PC-3 (cell line): ENCODE measurements at regions not wholly inside any gene's neighbourhood (a gene's known extent, or its start where the extent isn't known, plus 50 kb on each side); places are given as distances from the start of the nearest gene placed in this dataset.

ENCODE experiments used
- ATAC-seq: fragments of 200-7000 bp; cut with Tn5 transposase; 2 replicates; pipeline ENCODE4 v1.9.1; 2020; ENCODE audit warnings: mild to moderate bottlenecking, moderate library complexity
- BruUV-seq: library from RNA; stranded (reverse); fragments of 400-500 nt; replicated peaks from 2 replicates; lab custom pipeline; 2021; lab: Mats Ljungman, UMichigan
- CTCF ChIA-PET: fragments of 300-600 bp; sonication (Branson Sonifier 250); formaldehyde crosslinking; loops from one replicate; lab custom pipeline; 2022; ENCODE audit warnings: antibody characterized with exemption; lab: Charles Lee
- POLR2A ChIA-PET: fragments of 300-600 bp; sonication (Branson Sonifier 250); formaldehyde crosslinking; loops from one replicate; lab custom pipeline; 2022; ENCODE audit warnings: antibody characterized with exemption; ENCODE audit not compliant: unreplicated experiment; lab: Charles Lee
- DNase-seq: peaks from one replicate; pipeline ENCODE4 v3.0.0-alpha.2; 2015
- H2AFZ ChIP-seq: fragments of 300-600 bp; sonication (generic); 2 replicates; pipeline ENCODE4 v1.6.0; 2016; ENCODE audit warnings: antibody characterized with exemption, low read length
- H3F3A ChIP-seq: fragments of 300-600 bp; sonication (generic); one replicate; pipeline ENCODE4 v1.6.0; 2017; ENCODE audit warnings: antibody characterized with exemption, low read length, control low read depth, mild to moderate bottlenecking; ENCODE audit not compliant: unreplicated experiment
- H3K27ac ChIP-seq: fragments of 300-600 bp; sonication (generic); 2 replicates; pipeline ENCODE4 v1.5.1; 2016; ENCODE audit warnings: mild to moderate bottlenecking, low read length
- H3K27me3 ChIP-seq: fragments of 300-600 bp; sonication (generic); 2 replicates; pipeline ENCODE4 v1.6.1; 2016; ENCODE audit warnings: low read length, mixed read lengths
- H3K36me3 ChIP-seq: fragments of 300-600 bp; sonication (generic); 2 replicates; pipeline ENCODE4 v1.6.1; 2016; ENCODE audit warnings: low read depth, mixed run types, low read length, mixed read lengths
- H3K4me1 ChIP-seq: fragments of 300-600 bp; sonication (generic); 2 replicates; pipeline ENCODE4 v1.5.1; 2016; ENCODE audit warnings: low read length; ENCODE audit not compliant: insufficient read depth
- H3K4me2 ChIP-seq: fragments of 300-600 bp; sonication (generic); 2 replicates; pipeline ENCODE4 v1.6.0; 2016; ENCODE audit warnings: low read length
- H3K4me3 ChIP-seq: fragments of 300-600 bp; sonication (generic); 2 replicates; pipeline ENCODE4 v1.5.1; 2016; ENCODE audit warnings: mild to moderate bottlenecking, low read length, mixed read lengths
- H3K79me2 ChIP-seq: fragments of 300-600 bp; sonication (generic); 2 replicates; pipeline ENCODE4 v1.6.1; 2017; ENCODE audit warnings: low read length, mixed read lengths
- H3K9ac ChIP-seq: fragments of 300-600 bp; sonication (generic); 2 replicates; pipeline ENCODE4 v1.6.0; 2016; ENCODE audit warnings: mild to moderate bottlenecking, low read length
- H3K9me2 ChIP-seq: fragments of 300-600 bp; sonication (generic); replicated peaks from 2 replicates; pipeline ENCODE4 v1.6.1; 2016; ENCODE audit warnings: mixed run types, low read length, mixed read lengths
- H3K9me3 ChIP-seq: fragments of 300-600 bp; sonication (generic); 2 replicates; pipeline ENCODE4 v1.6.1; 2016; ENCODE audit warnings: low read length, mixed read lengths
- H4K20me1 ChIP-seq: fragments of 300-600 bp; sonication (generic); 2 replicates; pipeline ENCODE4 v1.6.1; 2016; ENCODE audit warnings: low read length, mixed read lengths
- CTCF ChIP-seq: fragments of 300-600 bp; sonication (generic); conservative IDR thresholded peaks from 2 replicates; pipeline ENCODE4 v1.5.1; 2017; ENCODE audit warnings: antibody characterized with exemption, low read depth, mild to moderate bottlenecking, low read length
- EZH2 ChIP-seq: fragments of 300-600 bp; sonication (generic); IDR thresholded peaks from one replicate; pipeline ENCODE4 v1.6.1; 2017; ENCODE audit warnings: antibody characterized with exemption, mild to moderate bottlenecking, low read length; ENCODE audit not compliant: unreplicated experiment
- EZH2phosphoT487 ChIP-seq: fragments of 300-600 bp; sonication (generic); IDR thresholded peaks from 2 replicates; pipeline ENCODE4 v1.6.1; 2018; ENCODE audit warnings: mild to moderate bottlenecking, antibody characterized with exemption, low read length, borderline replicate concordance
- intact Hi-C: fragments of 100-400 bp; cut with micrococcal nuclease; formaldehyde crosslinking; loops from 2 replicates; pipeline ENCODE4 v1.9.0; 2023

- Histone ChIP-seq H2AFZ (no peak overlapping the region), H3K27ac (no peak overlapping the region), H3K4me2 (no peak overlapping the region), H3K4me3 (no peak overlapping the region), H3K4me1 (peaks cover 12% of the 10 kb centered on the region), H3K9me3 (no peaks in the 10 kb centered on the region), H3K79me2 (no peaks in the 10 kb centered on the region), H3K27me3 (no peaks in the 10 kb centered on the region), H4K20me1 (no peaks in the 10 kb centered on the region), H3F3A (no peaks in the 10 kb centered on the region), H3K9ac (no peak overlapping the region), H3K36me3 (no peaks in the 10 kb centered on the region), H3K9me2 (no peaks in the 10 kb centered on the region)
- intact Hi-C loops, result no loop called here
- ChIA-PET CTCF (interaction anchor here (0.6 kb wide), 1 partner anchor 450 kb away, joined by 10 read pairs; no protein-coding TSS in a partner anchor), POLR2A (interaction anchor here (0.5 to 0.6 kb wide), 2 partner anchors 9 to 45 kb away, joined by 5 to 8 read pairs; no protein-coding TSS in a partner anchor)
- ATAC-seq (no peak), DNase-seq (no peak)
- no peak for TF ChIP-seq EZH2phosphoT487
- no peak for TF ChIP-seq EZH2
- no peak for TF ChIP-seq CTCF
- BruUV-seq, result no TSS peak
Observed at GRCh38 chr1:172957491-172957890, 93.2 kb downstream of the TNFSF18 start.

GRCh38 chr1:172959571-172959970 is 91.2 kb downstream of the TNFSF18 start:
- intact Hi-C loops, result no loop called here
- Histone ChIP-seq H3K4me3 (no peak overlapping the region), H3K4me1 (peaks cover 12% of the 10 kb centered on the region), H4K20me1 (no peaks in the 10 kb centered on the region), H3K9me3 (no peaks in the 10 kb centered on the region), H3K27me3 (no peaks in the 10 kb centered on the region), H3K79me2 (no peaks in the 10 kb centered on the region), H3K27ac (no peak overlapping the region), H3K9ac (no peak overlapping the region), H3F3A (no peaks in the 10 kb centered on the region), H2AFZ (no peak overlapping the region), H3K9me2 (no peaks in the 10 kb centered on the region), H3K4me2 (no peak overlapping the region), H3K36me3 (no peaks in the 10 kb centered on the region)
- POLR2A ChIA-PET, result no interaction called here
- CTCF ChIA-PET, result no interaction called here
- DNase-seq (no peak), ATAC-seq (no peak; the same call in 1 of the 2 replicates)
- TF ChIP-seq EZH2 (no peak), EZH2phosphoT487 (no peak), CTCF (no peak)
- no TSS peak for BruUV-seq

- no peaks in the 10 kb centered on the region for H3K27me3 ChIP-seq
- DNase-seq, result no peak
- no peak overlapping the region for H3K27ac ChIP-seq
Observed at GRCh38 chr1:172960019-172960418, 90.7 kb downstream of the TNFSF18 start.

More at GRCh38 chr1:172960019-172960418, 90.7 kb downstream of the TNFSF18 start:
- H3K4me3 ChIP-seq, result no peak overlapping the region
- no peaks in the 10 kb centered on the region for H3F3A ChIP-seq
- no peak overlapping the region for H3K4me2 ChIP-seq
- ChIA-PET POLR2A (no interaction called here), CTCF (no interaction called here)
- peaks cover 12% of the 10 kb centered on the region for H3K4me1 ChIP-seq
- H2AFZ ChIP-seq, result no peak overlapping the region
- no peak overlapping the region for H3K9ac ChIP-seq
- no peaks in the 10 kb centered on the region for H3K36me3 ChIP-seq
- intact Hi-C loops, result no loop called here
- ATAC-seq, result no peak
- H3K79me2 ChIP-seq, result no peaks in the 10 kb centered on the region
- BruUV-seq, result no TSS peak
- H3K9me2 ChIP-seq, result no peaks in the 10 kb centered on the region
- H3K9me3 ChIP-seq, result no peaks in the 10 kb centered on the region
- H4K20me1 ChIP-seq, result no peaks in the 10 kb centered on the region
- TF ChIP-seq EZH2, result no peak
- no peak for TF ChIP-seq EZH2phosphoT487
